Common myeloid progenitor, CD34-positive (primary cell): ENCODE measurements at regions not wholly inside any gene's neighbourhood (a gene's known extent, or its start where the extent isn't known, plus 50 kb on each side); places are given as distances from the start of the nearest gene placed in this dataset.

Source experiments
- CTCF ChIA-PET: fragments of 350-600 bp; sonication (Branson Sonifier 250); formaldehyde crosslinking; loops from one replicate; lab custom pipeline; 2021; ENCODE audit warnings: antibody characterized with exemption; lab: Charles Lee
- POLR2A ChIA-PET: fragments of 350-600 bp; sonication (Branson Sonifier 250); formaldehyde crosslinking; loops from one replicate; lab custom pipeline; 2021; ENCODE audit warnings: antibody characterized with exemption; lab: Charles Lee
- DNase-seq, 3 donors: peaks; one replicate each; pipeline versions ENCODE4 v3.0.0 to v3.0.0-alpha.2; 2013
- H3K27ac ChIP-seq, 2 experiments: 1 replicate in 1 of 2; 2 replicates in 1 of 2; pipeline ENCODE4 v1.7.0; 2013; ENCODE audit warnings: inconsistent platforms in 2 of 2, low read length in 2 of 2, mild to moderate bottlenecking in 2 of 2, low read depth in 1 of 2, moderate library complexity in 1 of 2; ENCODE audit not compliant: severe bottlenecking in 2 of 2, insufficient read depth in 1 of 2, poor library complexity in 1 of 2
- H3K27me3 ChIP-seq, 5 experiments: replicated peaks in 2 of 5; 1 replicate in 3 of 5; 2 replicates in 2 of 5; pipeline versions ENCODE4 v1.6.1 to v1.7.0; 2013; ENCODE audit warnings: low read length in 4 of 5, mild to moderate bottlenecking in 2 of 5, moderate library complexity in 2 of 5, inconsistent platforms in 1 of 5; ENCODE audit not compliant: insufficient read depth in 5 of 5, control insufficient read depth in 4 of 5
- H3K36me3 ChIP-seq, 4 experiments: 1 replicate in 2 of 4; 2 replicates in 2 of 4; pipeline versions ENCODE4 v1.6.1 to v1.7.0; 2013; ENCODE audit warnings: low read length in 3 of 4, control low read depth in 1 of 4, mild to moderate bottlenecking in 1 of 4; ENCODE audit not compliant: control insufficient read depth in 4 of 4, insufficient read depth in 4 of 4
- H3K4me1 ChIP-seq, 4 experiments: 1 replicate in 3 of 4; 2 replicates in 1 of 4; pipeline versions ENCODE4 v1.6.1 to v1.7.1; 2013; ENCODE audit warnings: low read length in 3 of 4, mild to moderate bottlenecking in 3 of 4, control low read depth in 1 of 4, inconsistent platforms in 1 of 4, moderate library complexity in 1 of 4; ENCODE audit not compliant: control insufficient read depth in 4 of 4, insufficient read depth in 4 of 4; ENCODE audit errors: control extremely low read depth in 1 of 4
- H3K4me3 ChIP-seq, 7 experiments: 1 replicate in 4 of 7; 2 replicates in 3 of 7; pipeline versions ENCODE4 v1.5.1 to v1.7.0; 2013; ENCODE audit warnings: mild to moderate bottlenecking in 7 of 7, low read length in 6 of 7, moderate library complexity in 6 of 7, inconsistent platforms in 2 of 7, low read depth in 2 of 7, control low read depth in 1 of 7; ENCODE audit not compliant: insufficient read depth in 4 of 7, control insufficient read depth in 1 of 7; ENCODE audit errors: extremely low read depth in 1 of 7
- H3K9me3 ChIP-seq, 5 experiments: 1 replicate in 4 of 5; 2 replicates in 1 of 5; pipeline versions ENCODE4 v1.6.1 to v1.7.1; 2013; ENCODE audit warnings: low read length in 4 of 5, mild to moderate bottlenecking in 2 of 5, inconsistent platforms in 1 of 5, low read depth in 1 of 5, moderate library complexity in 1 of 5; ENCODE audit not compliant: control insufficient read depth in 4 of 5, insufficient read depth in 2 of 5; ENCODE audit errors: control extremely low read depth in 1 of 5
- WGBS: methylation state at CpG from one replicate; pipeline ENCODE4 v1.1.5; 2013; ENCODE audit not compliant: insufficient coverage; 5-methylcytosine and 5-hydroxymethylcytosine counted together

GRCh38 chr16:9542165-9542755 is 450.8 kb downstream of the HAPSTR1 start:
- WGBS = 81% methylated on average over 4 of the region's 8 CpGs
- Histone ChIP-seq H3K36me3 (no peaks in the 10 kb centered on the region), H3K27me3 (no peaks in the 10 kb centered on the region), H3K9me3 (peaks cover 0 to 4% (median 0%) of the 10 kb centered on the region in 5 experiments), H3K4me3 (no peak overlapping the region), H3K4me1 (no peaks in the 10 kb centered on the region), H3K27ac (no peak overlapping the region)
- DNase-seq = no peak
- POLR2A ChIA-PET = no interaction called here
- CTCF ChIA-PET = no interaction called here

GRCh38 chr16:9545522-9546437 is 454.3 kb downstream of the HAPSTR1 start:
- H3K9me3 ChIP-seq = no peaks in the 10 kb centered on the region
- ChIA-PET POLR2A (no interaction called here), CTCF (no interaction called here)
- no peak for DNase-seq
- H3K4me1 ChIP-seq = no peaks in the 10 kb centered on the region
- no peak overlapping the region for H3K27ac ChIP-seq
- H3K4me3 ChIP-seq = no peak overlapping the region
- H3K27me3 ChIP-seq = no peaks in the 10 kb centered on the region
- 97% methylated on average over 5 of the region's 7 CpGs for WGBS
- H3K36me3 ChIP-seq = no peaks in the 10 kb centered on the region

GRCh38 chr16:9546438-9546786 is 455.0 kb downstream of the HAPSTR1 start:
- no peak for DNase-seq
- Histone ChIP-seq H3K4me1 (no peaks in the 10 kb centered on the region), H3K36me3 (no peaks in the 10 kb centered on the region), H3K27ac (no peak overlapping the region), H3K27me3 (no peaks in the 10 kb centered on the region), H3K9me3 (no peaks in the 10 kb centered on the region), H3K4me3 (no peak overlapping the region)
- ChIA-PET CTCF (no interaction called here), POLR2A (no interaction called here)
- 100% methylated on average over 2 of the region's 2 CpGs for WGBS

- CTCF ChIA-PET = no interaction called here
- POLR2A ChIA-PET = no interaction called here
- H3K9me3 ChIP-seq = no peaks in the 10 kb centered on the region
- WGBS = 36% methylated on average over 5 of the region's 5 CpGs
- no peak overlapping the region for H3K4me3 ChIP-seq
- no peak overlapping the region for H3K27ac ChIP-seq
- H3K4me1 ChIP-seq = no peaks in the 10 kb centered on the region
- DNase-seq = no peak
- H3K27me3 ChIP-seq = no peaks in the 10 kb centered on the region
- H3K36me3 ChIP-seq = no peaks in the 10 kb centered on the region
Observed at GRCh38 chr16:9549487-9549886, 458.0 kb downstream of the HAPSTR1 start.

GRCh38 chr16:9555051-9555450 is 463.6 kb downstream of the HAPSTR1 start:
- no peaks in the 10 kb centered on the region for H3K4me1 ChIP-seq
- CTCF ChIA-PET = no interaction called here
- DNase-seq = no peak
- POLR2A ChIA-PET = no interaction called here
- H3K9me3 ChIP-seq = peaks cover 0 to 2% (median 0%) of the 10 kb centered on the region in 5 experiments
- no peaks in the 10 kb centered on the region for H3K27me3 ChIP-seq
- 87% methylated on average over 3 of the region's 3 CpGs for WGBS
- H3K4me3 ChIP-seq = no peak overlapping the region
- H3K27ac ChIP-seq = no peak overlapping the region
- H3K36me3 ChIP-seq = no peaks in the 10 kb centered on the region

- H3K27me3 ChIP-seq = no peaks in the 10 kb centered on the region
Observed at GRCh38 chr16:9556949-9557665, 465.7 kb downstream of the HAPSTR1 start.

GRCh38 chr16:9557713-9558112 is 466.3 kb downstream of the HAPSTR1 start:
- Histone ChIP-seq H3K9me3 (peaks cover 0 to 2% (median 0%) of the 10 kb centered on the region in 5 experiments), H3K27me3 (no peaks in the 10 kb centered on the region), H3K4me3 (no peak overlapping the region), H3K27ac (no peak overlapping the region), H3K36me3 (no peaks in the 10 kb centered on the region), H3K4me1 (no peaks in the 10 kb centered on the region)
- DNase-seq = no peak
- WGBS = 100% methylated on average over 1 of the region's 3 CpGs
- POLR2A ChIA-PET = no interaction called here
- CTCF ChIA-PET = no interaction called here

More at GRCh38 chr16:9556949-9557665, 465.7 kb downstream of the HAPSTR1 start:
- CTCF ChIA-PET = no interaction called here
- H3K27ac ChIP-seq = no peak overlapping the region
- DNase-seq = no peak
- POLR2A ChIA-PET = no interaction called here
- no peaks in the 10 kb centered on the region for H3K4me1 ChIP-seq
- no peaks in the 10 kb centered on the region for H3K36me3 ChIP-seq
- H3K9me3 ChIP-seq = peaks cover 0 to 2% (median 0%) of the 10 kb centered on the region in 5 experiments
- H3K4me3 ChIP-seq = no peak overlapping the region
- 95% methylated on average over 3 of the region's 7 CpGs for WGBS
